ENCODE measurements at regions not wholly inside any gene's neighbourhood (a gene's known extent, or its start where the extent isn't known, plus 50 kb on each side); places are given as distances from the start of the nearest gene placed in this dataset.

DNA sequence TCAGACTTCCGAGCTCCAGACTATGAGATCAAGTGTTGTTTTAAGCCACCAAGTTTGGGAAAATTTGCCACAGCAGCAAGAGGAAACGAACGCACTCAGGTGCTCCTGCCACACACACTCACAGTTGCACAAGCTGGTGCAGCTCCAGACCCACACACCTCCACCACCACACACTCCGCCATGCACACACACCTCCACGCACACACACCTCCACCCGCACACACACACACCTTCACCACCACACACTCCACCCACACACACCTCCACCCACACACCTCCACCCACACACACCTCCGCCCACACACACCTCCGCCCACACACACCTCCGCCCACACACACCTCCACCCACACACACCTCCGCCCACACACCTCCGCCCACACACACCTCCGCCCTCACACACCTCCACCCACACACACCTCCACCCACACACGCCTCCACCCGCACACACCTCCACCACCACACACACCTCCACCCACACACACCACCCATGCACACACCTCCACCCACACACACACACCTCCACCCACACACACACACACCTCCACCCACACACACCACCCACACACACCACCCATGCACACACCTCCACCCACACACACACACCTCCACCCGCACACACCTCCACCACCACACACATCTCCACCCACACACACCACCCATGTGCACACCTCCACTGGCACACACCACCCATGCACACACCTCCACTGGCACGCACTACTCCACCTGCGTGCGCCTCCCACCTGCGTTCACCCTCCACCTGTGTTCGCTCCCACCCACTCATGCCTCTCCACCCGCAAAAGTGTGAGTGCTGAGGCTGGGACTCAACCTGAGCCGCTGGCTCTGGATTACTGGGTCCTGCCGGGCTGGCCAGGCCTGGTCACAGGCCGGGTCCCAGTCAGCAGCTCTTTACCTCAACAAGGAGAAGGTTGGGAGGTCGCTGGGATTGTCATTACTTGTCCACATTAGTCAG is 175.6 kb downstream of the BMP7 start:
- Histone ChIP-seq H3K4me3 (no peak overlapping the region), H3K27ac (no peak overlapping the region), H3K9me3 (replicated peaks) (no peaks in the 10 kb centered on the region), H3K4me1 (replicated peaks) (no peaks in the 10 kb centered on the region), H3K36me3 (no peaks in the 10 kb centered on the region), H3K27me3 (replicated peaks) (no peaks in the 10 kb centered on the region)
- no peak for DNase-seq (ENCODE audit: low read depth in 1 of 2, low spot score in 2 of 2)

DNA sequence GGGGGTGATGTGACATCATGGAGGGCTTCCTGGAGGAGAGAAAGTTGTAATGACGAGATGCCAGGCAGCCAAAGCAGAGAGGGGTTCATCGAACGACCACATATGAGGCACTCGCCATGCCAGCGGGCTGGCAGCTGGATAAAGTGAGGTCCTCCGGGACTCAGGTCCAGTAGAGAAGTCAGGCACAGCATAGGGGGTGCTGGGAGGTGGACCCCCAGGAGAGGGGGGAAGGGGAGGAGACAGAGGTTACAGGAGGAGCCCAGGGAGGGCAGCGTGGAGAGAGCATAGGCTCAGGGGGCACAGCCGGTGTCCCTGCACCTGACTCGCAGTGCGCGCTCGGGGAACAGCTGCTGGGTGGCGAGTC is 174.7 kb downstream of the BMP7 start:
- Histone ChIP-seq H3K36me3 (no peaks in the 10 kb centered on the region), H3K9me3 (replicated peaks) (no peaks in the 10 kb centered on the region), H3K27ac (no peak overlapping the region), H3K27me3 (replicated peaks) (no peaks in the 10 kb centered on the region; the same call in 1 of the 2 replicates), H3K4me3 (no peak overlapping the region), H3K4me1 (replicated peaks) (no peaks in the 10 kb centered on the region)
- DNase-seq (ENCODE audit: low read depth in 1 of 2, low spot score in 2 of 2): no peak

DNA sequence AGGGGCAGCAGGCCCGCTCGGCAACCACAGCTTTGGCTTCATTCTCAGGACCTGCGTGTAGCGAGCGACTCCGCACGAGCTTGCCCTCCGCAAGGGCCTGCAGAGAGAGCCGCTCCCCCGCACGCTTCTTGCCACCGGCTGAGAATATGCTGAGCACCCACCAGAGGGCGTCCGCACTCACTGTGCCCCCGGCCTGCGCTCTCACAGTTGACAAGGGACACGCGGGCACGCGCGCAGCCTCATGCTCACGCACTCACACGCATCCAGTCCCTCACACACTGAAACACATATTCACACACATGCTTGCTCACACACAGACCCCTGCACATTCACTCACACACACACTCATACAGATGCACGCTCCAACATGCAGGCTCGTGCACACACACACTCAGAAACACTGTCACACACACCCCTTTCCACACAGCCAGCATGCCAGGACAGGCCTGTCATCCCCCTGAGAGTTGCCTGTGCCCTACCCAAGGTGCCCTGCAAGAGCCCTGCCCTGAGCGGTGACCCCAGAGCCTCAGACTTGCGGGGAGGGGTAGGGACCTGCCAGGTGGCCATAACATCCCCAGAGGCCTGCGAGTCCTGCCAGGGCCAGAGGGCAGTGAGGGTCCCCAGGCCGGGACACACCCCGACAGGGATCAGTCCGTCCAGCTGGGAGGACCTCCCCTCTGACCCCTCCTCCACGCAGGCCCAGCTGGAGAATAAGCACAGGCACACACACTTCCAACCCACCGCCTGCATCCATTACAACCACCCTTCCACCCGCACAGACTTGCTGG is 174.1 kb downstream of the BMP7 start:
- peak; percentile 62 to 74 for DNase-seq (ENCODE audit: low read depth in 1 of 2, low spot score in 2 of 2)
- H3K27me3 ChIP-seq (replicated peaks): no peaks in the 10 kb centered on the region; the same call in 1 of the 2 replicates

DNA sequence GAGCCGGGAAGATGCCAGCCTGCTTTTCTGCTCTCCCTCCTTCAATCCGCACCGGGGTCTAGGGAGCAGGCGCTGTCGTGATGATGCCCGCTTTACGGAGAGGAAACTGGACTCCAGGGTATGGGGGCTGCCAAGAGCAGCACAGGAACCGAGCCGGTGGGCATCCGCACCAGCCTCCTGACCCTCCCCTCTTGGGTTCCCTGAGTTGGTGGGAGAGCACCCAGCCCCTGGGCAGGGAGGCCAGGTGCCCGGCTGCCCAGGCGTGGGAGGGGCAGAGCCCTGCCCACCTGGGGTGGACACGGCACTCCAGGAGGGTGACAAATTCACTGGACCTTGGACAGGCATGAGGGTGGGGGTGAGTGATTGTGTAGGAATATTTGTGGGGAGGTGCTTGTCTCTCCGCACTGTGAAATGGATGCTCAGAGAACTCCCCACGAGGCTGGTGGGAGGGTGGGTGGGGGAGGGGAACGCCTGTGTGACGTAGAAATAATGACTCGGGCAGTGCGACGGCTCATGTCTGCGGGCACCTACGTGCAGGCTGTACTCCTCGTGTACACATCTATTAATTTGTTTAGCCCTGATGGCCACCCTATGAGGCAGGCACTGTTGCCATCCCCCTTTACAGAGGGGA is 173.4 kb downstream of the BMP7 start:
- DNase-seq (ENCODE audit: low read depth in 1 of 2, low spot score in 2 of 2): no peak
- Histone ChIP-seq H3K4me3 (no peak overlapping the region), H3K9me3 (replicated peaks) (no peaks in the 10 kb centered on the region), H3K4me1 (replicated peaks) (no peaks in the 10 kb centered on the region), H3K27ac (no peak overlapping the region), H3K27me3 (replicated peaks) (no peaks in the 10 kb centered on the region; the same call in 1 of the 2 replicates), H3K36me3 (no peaks in the 10 kb centered on the region)

More for the DNA sequence above, 174.1 kb downstream of the BMP7 start:
- H3K36me3 ChIP-seq: no peaks in the 10 kb centered on the region
- no peak overlapping the region for H3K27ac ChIP-seq
- no peak overlapping the region for H3K4me3 ChIP-seq
- H3K9me3 ChIP-seq (replicated peaks): no peaks in the 10 kb centered on the region
- no peaks in the 10 kb centered on the region for H3K4me1 ChIP-seq (replicated peaks)

DNA sequence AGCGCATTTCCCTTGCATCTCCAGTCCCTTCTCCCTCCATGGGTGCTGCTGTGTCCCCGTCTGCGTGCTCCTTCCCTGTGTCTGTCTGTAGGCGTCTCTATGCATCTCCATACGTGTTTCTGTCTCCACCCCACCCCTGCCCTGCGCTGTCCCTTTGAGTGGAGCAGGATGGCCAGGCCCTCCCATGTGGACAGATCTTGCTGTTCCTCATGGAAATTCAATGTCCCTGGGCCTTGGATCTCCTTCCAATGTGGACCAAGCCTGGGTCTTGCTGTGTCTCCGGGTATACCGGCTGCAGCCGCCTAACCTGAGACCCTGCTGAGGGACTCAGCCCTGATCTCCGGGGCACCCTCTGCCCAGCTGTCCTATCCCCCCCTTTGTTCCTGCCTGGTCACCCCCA is 172.7 kb downstream of the BMP7 start:
- no peaks in the 10 kb centered on the region for H3K9me3 ChIP-seq (replicated peaks)
- no peak overlapping the region for H3K27ac ChIP-seq
- DNase-seq (ENCODE audit: low read depth in 1 of 2, low spot score in 2 of 2): no peak
- H3K4me3 ChIP-seq: no peak overlapping the region
- no peaks in the 10 kb centered on the region; the same call in 1 of the 2 replicates for H3K27me3 ChIP-seq (replicated peaks)
- no peaks in the 10 kb centered on the region for H3K36me3 ChIP-seq
- no peaks in the 10 kb centered on the region for H3K4me1 ChIP-seq (replicated peaks)

DNA sequence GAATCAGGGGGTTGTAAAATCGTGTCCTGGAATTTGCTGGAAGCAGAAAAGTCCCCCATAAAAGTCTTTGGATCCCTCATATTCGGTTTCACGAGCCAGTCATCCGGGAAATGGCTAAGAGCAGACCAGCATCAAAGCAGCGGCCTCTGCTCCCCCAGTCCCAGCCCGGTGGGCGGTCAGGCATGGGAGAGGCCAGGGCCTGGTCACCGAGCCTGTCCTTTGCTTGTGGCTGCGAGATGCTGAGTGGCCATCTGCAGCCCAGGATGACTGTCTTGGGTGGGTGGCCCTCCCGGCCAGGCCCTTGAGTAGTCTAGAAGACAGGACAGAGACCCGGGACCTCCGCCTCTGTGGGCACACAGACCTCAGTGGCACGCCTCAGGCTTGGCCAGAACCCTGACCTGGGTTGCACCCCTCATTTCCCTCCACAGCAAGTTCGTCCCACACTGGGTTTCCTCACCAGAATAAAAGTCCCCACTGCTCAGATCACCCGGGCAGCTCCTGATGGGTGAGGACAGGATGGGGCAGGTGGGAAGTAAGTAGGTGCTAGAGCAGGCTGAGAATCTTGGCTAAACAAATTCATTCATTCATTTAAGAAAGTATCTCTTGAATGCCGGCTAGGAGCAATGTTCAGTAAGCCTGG is 172.1 kb downstream of the BMP7 start:
- Histone ChIP-seq H3K9me3 (replicated peaks) (no peaks in the 10 kb centered on the region), H3K27me3 (replicated peaks) (no peaks in the 10 kb centered on the region; the same call in 1 of the 2 replicates), H3K4me1 (replicated peaks) (no peaks in the 10 kb centered on the region), H3K36me3 (no peaks in the 10 kb centered on the region), H3K4me3 (no peak overlapping the region), H3K27ac (no peak overlapping the region)
- DNase-seq (ENCODE audit: low read depth in 1 of 2, low spot score in 2 of 2): no peak

DNA sequence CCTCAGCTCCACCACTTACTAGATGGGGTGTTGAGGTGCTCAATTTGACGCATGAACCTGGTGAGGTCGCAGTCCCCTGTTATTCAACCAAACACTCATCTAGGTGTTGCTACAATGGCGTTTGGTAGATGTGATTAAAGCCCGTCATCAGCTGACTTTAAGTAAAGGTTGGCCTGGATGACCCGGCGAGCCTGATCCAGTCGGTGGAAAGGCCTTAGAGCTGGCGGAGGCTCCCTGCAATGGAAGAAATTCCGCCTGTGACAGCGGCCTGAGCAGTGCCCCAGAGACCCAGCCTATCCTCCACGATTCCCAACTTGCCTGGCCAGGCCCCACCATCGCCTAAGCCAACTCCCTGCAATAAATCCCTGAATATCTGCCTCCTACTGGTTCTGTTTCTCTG is 171.4 kb downstream of the BMP7 start:
- DNase-seq (ENCODE audit: low read depth in 1 of 2, low spot score in 2 of 2): no peak
- H3K36me3 ChIP-seq: no peaks in the 10 kb centered on the region
- no peaks in the 10 kb centered on the region; the same call in 1 of the 2 replicates for H3K27me3 ChIP-seq (replicated peaks)

DNA sequence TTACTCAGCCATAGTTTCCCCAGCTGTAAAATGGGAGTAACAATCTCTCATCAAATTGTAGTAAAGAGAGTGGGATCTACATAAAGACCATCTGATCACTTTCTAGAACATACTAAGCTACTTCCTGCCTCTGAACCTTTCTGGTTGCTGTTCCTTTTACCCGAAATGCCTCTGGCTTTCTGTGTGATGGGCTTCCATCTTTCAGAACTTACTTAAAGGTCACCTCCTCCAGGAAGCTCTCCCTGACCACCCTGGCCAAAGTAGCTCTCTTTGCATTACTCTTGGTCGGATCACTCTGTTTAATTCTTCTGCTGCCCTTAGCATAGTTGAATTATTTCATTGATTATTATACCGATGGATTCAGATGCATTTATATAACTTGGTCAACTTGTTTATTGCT is 171.0 kb downstream of the BMP7 start:
- Histone ChIP-seq H3K4me3 (no peak overlapping the region), H3K9me3 (replicated peaks) (no peaks in the 10 kb centered on the region), H3K4me1 (replicated peaks) (no peaks in the 10 kb centered on the region), H3K27ac (no peak overlapping the region), H3K27me3 (replicated peaks) (no peaks in the 10 kb centered on the region; the same call in 1 of the 2 replicates), H3K36me3 (no peaks in the 10 kb centered on the region)
- DNase-seq (ENCODE audit: low read depth in 1 of 2, low spot score in 2 of 2): no peak

More for the DNA sequence above, 171.4 kb downstream of the BMP7 start:
- no peaks in the 10 kb centered on the region for H3K9me3 ChIP-seq (replicated peaks)
- no peaks in the 10 kb centered on the region for H3K4me1 ChIP-seq (replicated peaks)
- no peak overlapping the region for H3K27ac ChIP-seq
- H3K4me3 ChIP-seq: no peak overlapping the region

DNA sequence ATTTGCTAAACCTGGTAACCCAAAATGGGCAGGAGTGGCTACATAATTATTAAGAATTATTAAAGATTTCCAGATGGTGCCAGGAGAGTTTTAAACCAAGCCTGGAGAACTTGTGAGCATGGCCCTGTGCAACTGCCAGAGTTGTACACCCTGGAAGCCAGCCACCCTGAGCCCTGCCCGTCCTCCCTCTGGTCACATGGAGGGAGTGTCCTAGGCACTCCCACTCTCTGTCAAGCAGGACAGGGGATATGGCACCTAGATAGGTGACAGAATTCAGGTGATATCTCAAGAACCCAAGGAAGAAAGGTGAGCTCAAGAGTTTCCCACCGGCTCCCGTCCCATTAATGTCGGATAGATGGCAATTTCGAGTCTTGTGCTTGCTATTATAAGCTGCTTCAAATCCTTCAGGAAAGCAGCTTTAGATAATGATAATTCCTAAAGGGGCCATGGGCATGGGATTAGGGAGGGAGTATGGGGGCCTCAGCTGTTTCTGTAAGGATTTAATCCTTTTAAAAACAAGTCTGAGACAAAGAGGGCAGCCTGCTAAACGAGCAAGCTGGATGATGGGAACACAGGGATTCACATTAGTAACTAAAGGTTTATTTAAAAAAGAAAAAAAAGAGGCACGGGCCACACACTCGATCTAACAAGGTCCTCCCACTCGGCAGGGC is 169.1 kb downstream of the BMP7 start:
- Histone ChIP-seq H3K27me3 (replicated peaks) (no peaks in the 10 kb centered on the region; the same call in 1 of the 2 replicates), H3K36me3 (no peaks in the 10 kb centered on the region), H3K27ac (no peak overlapping the region), H3K4me1 (replicated peaks) (no peaks in the 10 kb centered on the region), H3K9me3 (replicated peaks) (no peaks in the 10 kb centered on the region), H3K4me3 (no peak overlapping the region)
- no peak for DNase-seq (ENCODE audit: low read depth in 1 of 2, low spot score in 2 of 2)

DNA sequence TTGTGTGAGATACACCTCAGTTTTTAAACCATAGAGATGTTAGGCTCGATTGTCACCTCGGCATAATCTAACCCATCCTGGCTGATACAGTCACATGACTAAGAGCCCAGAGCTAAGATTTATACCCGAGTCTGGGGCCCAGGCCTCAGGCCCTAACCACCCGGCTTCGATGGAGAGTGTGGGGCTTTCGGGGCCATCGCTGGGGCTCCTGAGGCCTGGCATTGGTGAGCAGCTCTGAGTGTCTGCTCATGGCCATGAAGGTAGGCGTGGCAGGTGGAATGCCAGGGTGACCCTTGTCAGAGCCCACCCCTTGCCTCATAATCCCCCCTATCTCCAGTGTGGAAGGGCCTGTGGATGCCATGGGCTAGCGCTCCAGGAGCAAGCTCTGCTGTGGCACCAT is 164.3 kb downstream of the BMP7 start:
- no peaks in the 10 kb centered on the region for H3K27me3 ChIP-seq (replicated peaks)

DNA sequence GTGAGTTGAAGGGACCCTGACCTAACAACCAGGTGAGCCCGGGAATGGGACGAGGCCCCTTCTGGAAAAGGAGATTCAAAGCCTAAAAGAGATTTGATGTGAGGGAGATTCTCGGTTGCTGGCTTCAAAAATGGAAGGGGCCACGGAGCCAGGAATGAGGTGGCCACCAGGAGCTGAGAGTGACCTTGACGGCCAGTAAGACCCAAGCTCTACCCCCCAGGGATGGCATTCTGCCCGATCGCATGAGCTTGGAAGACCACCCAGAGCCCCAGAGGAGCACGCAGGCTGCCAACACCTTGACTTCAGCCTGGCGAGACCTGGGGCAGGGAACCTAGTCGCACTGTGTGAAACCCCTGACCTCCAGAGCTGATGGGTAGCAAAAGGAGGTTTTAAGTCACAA is 163.9 kb downstream of the BMP7 start:
- Histone ChIP-seq H3K27me3 (replicated peaks) (no peaks in the 10 kb centered on the region), H3K36me3 (no peaks in the 10 kb centered on the region), H3K27ac (no peak overlapping the region), H3K4me1 (replicated peaks) (no peaks in the 10 kb centered on the region), H3K9me3 (replicated peaks) (no peaks in the 10 kb centered on the region), H3K4me3 (no peak overlapping the region)
- no peak for DNase-seq (ENCODE audit: low read depth in 1 of 2, low spot score in 2 of 2)

More for the DNA sequence above, 164.3 kb downstream of the BMP7 start:
- H3K4me3 ChIP-seq: no peak overlapping the region
- no peak overlapping the region for H3K27ac ChIP-seq
- DNase-seq (ENCODE audit: low read depth in 1 of 2, low spot score in 2 of 2): no peak
- no peaks in the 10 kb centered on the region for H3K36me3 ChIP-seq
- H3K4me1 ChIP-seq (replicated peaks): no peaks in the 10 kb centered on the region
- no peaks in the 10 kb centered on the region for H3K9me3 ChIP-seq (replicated peaks)

DNA sequence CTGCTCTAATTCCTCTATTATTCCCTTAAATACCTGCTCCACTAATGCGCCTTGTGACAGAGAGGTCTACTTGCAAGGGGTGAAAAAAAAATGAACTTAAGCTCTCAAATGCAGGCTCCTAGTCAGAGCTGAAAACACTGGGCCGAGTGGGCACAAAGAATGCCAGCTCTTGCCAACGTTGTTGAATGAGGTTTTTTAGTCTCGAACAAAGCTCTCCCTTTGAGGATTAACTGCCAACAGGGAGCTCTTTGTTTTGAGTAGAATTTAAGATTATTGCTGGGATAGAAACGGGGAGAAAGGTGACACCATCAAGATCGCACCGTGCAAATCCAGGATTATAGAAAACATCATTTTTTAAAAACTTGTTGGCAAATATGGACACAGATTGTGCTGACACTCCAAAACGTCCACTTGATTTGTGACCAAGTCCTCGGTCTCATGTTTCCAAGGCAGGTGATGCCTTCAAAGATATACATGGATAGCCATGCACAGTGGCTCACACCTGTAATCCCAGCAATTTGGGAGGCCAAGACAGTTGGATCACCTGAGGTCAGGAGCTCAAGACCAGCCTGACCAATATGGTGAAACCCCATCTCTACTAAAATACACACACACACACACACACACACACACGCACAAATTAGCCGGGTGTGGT is 163.2 kb downstream of the BMP7 start:
- no peak for DNase-seq (ENCODE audit: low read depth in 1 of 2, low spot score in 2 of 2)
- H3K4me3 ChIP-seq: no peak overlapping the region
- no peak overlapping the region for H3K27ac ChIP-seq
- H3K9me3 ChIP-seq (replicated peaks): no peaks in the 10 kb centered on the region
- H3K27me3 ChIP-seq (replicated peaks): no peaks in the 10 kb centered on the region
- no peaks in the 10 kb centered on the region for H3K36me3 ChIP-seq
- H3K4me1 ChIP-seq (replicated peaks): no peaks in the 10 kb centered on the region

Data from SJSA1 (cell line).